Adrenal gland (tissue), 5 donors: ENCODE measurements at regions not wholly inside any gene's neighbourhood (a gene's known extent, or its start where the extent isn't known, plus 50 kb on each side); places are given as distances from the start of the nearest gene placed in this dataset.

Experiments
- POLR2A ChIP-seq, 2 donors: fragments of 450-650 bp; IDR thresholded peaks; one replicate each; pipeline ENCODE4 v1.6.1; 2017; ENCODE audit warnings: antibody characterized with exemption in 2 of 2, mild to moderate bottlenecking in 2 of 2, moderate library complexity in 1 of 2
- TF ChIP-seq, protein P1 (sequence below), 6 experiments: fragments of 450-650 bp in 4 of 6; fragments of 200-600 bp in 2 of 6; sonication (generic) in 1 of 6; IDR thresholded peaks; 1 replicate in 5 of 6; 2 replicates in 1 of 6; pipeline versions ENCODE4 v1.5.1 to v1.8.0; 2016 to 2021; ENCODE audit warnings: antibody characterized with exemption in 6 of 6, mild to moderate bottlenecking in 2 of 6, moderate library complexity in 1 of 6
- donor health status: DM: no; HTN: no; CAD: no.

DNA sequence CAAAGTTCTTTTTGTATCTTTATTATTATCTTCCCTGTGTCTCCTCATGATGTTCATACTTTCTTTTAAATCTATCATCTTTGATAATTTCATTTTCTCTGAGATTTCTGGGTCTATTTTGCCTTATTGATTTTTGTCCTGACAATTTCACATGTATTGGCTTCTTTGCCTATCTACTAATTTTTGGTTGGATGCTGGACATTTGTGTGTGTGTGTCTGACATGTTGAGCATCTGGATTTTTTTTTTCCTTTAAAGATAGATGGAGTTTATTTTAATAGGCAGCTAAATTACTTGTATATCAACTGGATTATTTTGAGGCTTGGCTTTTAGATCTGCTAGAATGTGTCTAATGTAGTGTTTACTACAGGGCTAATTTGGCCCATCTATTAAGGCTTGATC, 178.0 kb upstream of the MOCS2 start:
- TF ChIP-seq, protein P1, sequence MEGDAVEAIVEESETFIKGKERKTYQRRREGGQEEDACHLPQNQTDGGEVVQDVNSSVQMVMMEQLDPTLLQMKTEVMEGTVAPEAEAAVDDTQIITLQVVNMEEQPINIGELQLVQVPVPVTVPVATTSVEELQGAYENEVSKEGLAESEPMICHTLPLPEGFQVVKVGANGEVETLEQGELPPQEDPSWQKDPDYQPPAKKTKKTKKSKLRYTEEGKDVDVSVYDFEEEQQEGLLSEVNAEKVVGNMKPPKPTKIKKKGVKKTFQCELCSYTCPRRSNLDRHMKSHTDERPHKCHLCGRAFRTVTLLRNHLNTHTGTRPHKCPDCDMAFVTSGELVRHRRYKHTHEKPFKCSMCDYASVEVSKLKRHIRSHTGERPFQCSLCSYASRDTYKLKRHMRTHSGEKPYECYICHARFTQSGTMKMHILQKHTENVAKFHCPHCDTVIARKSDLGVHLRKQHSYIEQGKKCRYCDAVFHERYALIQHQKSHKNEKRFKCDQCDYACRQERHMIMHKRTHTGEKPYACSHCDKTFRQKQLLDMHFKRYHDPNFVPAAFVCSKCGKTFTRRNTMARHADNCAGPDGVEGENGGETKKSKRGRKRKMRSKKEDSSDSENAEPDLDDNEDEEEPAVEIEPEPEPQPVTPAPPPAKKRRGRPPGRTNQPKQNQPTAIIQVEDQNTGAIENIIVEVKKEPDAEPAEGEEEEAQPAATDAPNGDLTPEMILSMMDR (IDR thresholded peaks at IDR 0.05) = no peak
- no peak for TF ChIP-seq POLR2A (IDR thresholded peaks at IDR 0.05)
